Vagina (tissue), 2 donors: ENCODE measurements at regions not wholly inside any gene's neighbourhood (a gene's known extent, or its start where the extent isn't known, plus 50 kb on each side); places are given as distances from the start of the nearest gene placed in this dataset.

Source experiments
- CTCF ChIP-seq, 3 experiments: fragments of 450-650 bp in 2 of 3; fragments of 200-600 bp in 1 of 3; sonication (generic) in 1 of 3; IDR thresholded peaks; one replicate each; pipeline ENCODE4 v1.5.1; 2017 to 2019; ENCODE audit warnings: antibody characterized with exemption in 3 of 3, mild to moderate bottlenecking in 2 of 3, moderate library complexity in 2 of 3
- POLR2AphosphoS5 ChIP-seq, 2 donors: sonication (generic); formaldehyde crosslinking; IDR thresholded peaks; one replicate each; pipeline ENCODE4 v1.9.0; 2017; ENCODE audit warnings: antibody characterized with exemption in 2 of 2, mild to moderate bottlenecking in 2 of 2, low read depth in 1 of 2; ENCODE audit not compliant: insufficient read depth in 1 of 2

- TF ChIP-seq CTCF (IDR thresholded peaks at IDR 0.05), result no peak
- TF ChIP-seq POLR2AphosphoS5 (IDR thresholded peaks at IDR 0.05; ENCODE audit: insufficient read depth in 1 of 2, low read depth in 1 of 2), result no peak
Observed at GRCh38 chr2:15053542-15053941, 421.0 kb downstream of the LRATD1 start.
